ENCODE measurements at regions not wholly inside any gene's neighbourhood (a gene's known extent, or its start where the extent isn't known, plus 50 kb on each side); places are given as distances from the start of the nearest gene placed in this dataset.

GRCh38 chr4:13178621-13179020 lies 305.5 kb downstream of the RAB28 start:
- ChIA-PET POLR2A (no interaction called here), CTCF (no interaction called here)
- Mint-ChIP-seq H3K4me1 (no peaks in the 10 kb centered on the region), H3K36me3 (ENCODE audit: low read depth) (no peaks in the 10 kb centered on the region), H3K27ac (no peak overlapping the region), H3K27me3 (no peaks in the 10 kb centered on the region), H3K9me3 (ENCODE audit: low read depth) (no peaks in the 10 kb centered on the region), H3K4me3 (no peak overlapping the region)
- DNase-seq (no peak), ATAC-seq (no peak)
- intact Hi-C loops (cut with DNase I, micrococcal nuclease), result no loop called here

GRCh38 chr4:13176741-13177142 lies 307.4 kb downstream of the RAB28 start:
- no peak for DNase-seq
- no peaks in the 10 kb centered on the region for H3K27me3 Mint-ChIP-seq
- ChIA-PET POLR2A (no interaction called here), CTCF (no interaction called here)
- intact Hi-C loops (cut with DNase I, micrococcal nuclease), result no loop called here
- ATAC-seq, result no peak
- H3K4me1 Mint-ChIP-seq, result no peaks in the 10 kb centered on the region
- H3K36me3 Mint-ChIP-seq (ENCODE audit: low read depth), result no peaks in the 10 kb centered on the region
- no peak overlapping the region for H3K4me3 Mint-ChIP-seq
- no peak overlapping the region for H3K27ac Mint-ChIP-seq
- no peaks in the 10 kb centered on the region for H3K9me3 Mint-ChIP-seq (ENCODE audit: low read depth)

GRCh38 chr4:13174926-13175325 lies 309.2 kb downstream of the RAB28 start:
- intact Hi-C loops (cut with DNase I, micrococcal nuclease), result no loop called here
- H3K36me3 Mint-ChIP-seq (ENCODE audit: low read depth), result no peaks in the 10 kb centered on the region
- POLR2A ChIA-PET, result no interaction called here
- no peak for DNase-seq
- CTCF ChIA-PET, result interaction anchor here (1.5 kb wide), 1 partner anchor 14 kb away, joined by 3 read pairs; no protein-coding TSS in a partner anchor
- H3K27me3 Mint-ChIP-seq, result no peaks in the 10 kb centered on the region
- H3K9me3 Mint-ChIP-seq (ENCODE audit: low read depth), result no peaks in the 10 kb centered on the region
- no peak overlapping the region for H3K4me3 Mint-ChIP-seq
- no peaks in the 10 kb centered on the region for H3K4me1 Mint-ChIP-seq
- H3K27ac Mint-ChIP-seq, result no peak overlapping the region
- ATAC-seq, result no peak

- CTCF ChIA-PET, result no interaction called here
- no peak overlapping the region for H3K27ac Mint-ChIP-seq
These were observed 310.1 kb downstream of the RAB28 start for GRCh38 chr4:13174001-13174400.

GRCh38 chr4:13171292-13172057 lies 312.7 kb downstream of the RAB28 start:
- no peak for ATAC-seq
- no peaks in the 10 kb centered on the region for H3K4me1 Mint-ChIP-seq
- ChIA-PET CTCF (no interaction called here), POLR2A (no interaction called here)
- no peaks in the 10 kb centered on the region for H3K36me3 Mint-ChIP-seq (ENCODE audit: low read depth)
- H3K9me3 Mint-ChIP-seq (ENCODE audit: low read depth), result no peaks in the 10 kb centered on the region
- H3K4me3 Mint-ChIP-seq, result no peak overlapping the region
- no peak for DNase-seq
- intact Hi-C loops (cut with DNase I, micrococcal nuclease), result no loop called here
- no peaks in the 10 kb centered on the region for H3K27me3 Mint-ChIP-seq
- no peak overlapping the region for H3K27ac Mint-ChIP-seq

More at GRCh38 chr4:13174001-13174400, 310.1 kb downstream of the RAB28 start:
- no peaks in the 10 kb centered on the region for H3K36me3 Mint-ChIP-seq (ENCODE audit: low read depth)
- no peaks in the 10 kb centered on the region for H3K27me3 Mint-ChIP-seq
- POLR2A ChIA-PET, result no interaction called here
- no peaks in the 10 kb centered on the region for H3K4me1 Mint-ChIP-seq
- H3K4me3 Mint-ChIP-seq, result no peak overlapping the region
- intact Hi-C loops (cut with DNase I, micrococcal nuclease), result no loop called here
- no peak for ATAC-seq
- no peaks in the 10 kb centered on the region for H3K9me3 Mint-ChIP-seq (ENCODE audit: low read depth)
- DNase-seq, result no peak

- POLR2A ChIA-PET, result interaction anchor here (0.6 kb wide), 1 partner anchor 281 kb away, joined by 4 read pairs; no protein-coding TSS in a partner anchor
- CTCF ChIA-PET, result no interaction called here
- Mint-ChIP-seq H3K4me1 (no peaks in the 10 kb centered on the region), H3K36me3 (ENCODE audit: low read depth) (no peaks in the 10 kb centered on the region), H3K4me3 (no peak overlapping the region), H3K9me3 (ENCODE audit: low read depth) (no peaks in the 10 kb centered on the region), H3K27ac (no peak overlapping the region), H3K27me3 (no peaks in the 10 kb centered on the region)
- intact Hi-C loops (cut with DNase I, micrococcal nuclease), result no loop called here
- no peak for ATAC-seq
- no peak for DNase-seq
These were observed 314.2 kb downstream of the RAB28 start for GRCh38 chr4:13169731-13170525.

GRCh38 chr4:13168326-13168725 lies 315.8 kb downstream of the RAB28 start:
- Mint-ChIP-seq H3K36me3 (ENCODE audit: low read depth) (no peaks in the 10 kb centered on the region), H3K4me3 (no peak overlapping the region), H3K27ac (no peak overlapping the region), H3K9me3 (ENCODE audit: low read depth) (no peaks in the 10 kb centered on the region), H3K4me1 (no peaks in the 10 kb centered on the region), H3K27me3 (no peaks in the 10 kb centered on the region)
- ATAC-seq (no peak), DNase-seq (no peak)
- intact Hi-C loops (cut with DNase I, micrococcal nuclease), result no loop called here
- CTCF ChIA-PET, result no interaction called here
- POLR2A ChIA-PET, result no interaction called here

GRCh38 chr4:13166214-13166613 lies 317.9 kb downstream of the RAB28 start:
- H3K36me3 Mint-ChIP-seq (ENCODE audit: low read depth), result no peaks in the 10 kb centered on the region
- no peaks in the 10 kb centered on the region for H3K9me3 Mint-ChIP-seq (ENCODE audit: low read depth)
- H3K27ac Mint-ChIP-seq, result no peak overlapping the region
- H3K4me1 Mint-ChIP-seq, result no peaks in the 10 kb centered on the region
- no peak for ATAC-seq
- intact Hi-C loops (cut with DNase I, micrococcal nuclease), result no loop called here
- CTCF ChIA-PET, result no interaction called here
- no peaks in the 10 kb centered on the region for H3K27me3 Mint-ChIP-seq
- no peak overlapping the region for H3K4me3 Mint-ChIP-seq
- POLR2A ChIA-PET, result no interaction called here
- DNase-seq, result no peak

- no peak for ATAC-seq
- intact Hi-C loops (cut with DNase I, micrococcal nuclease), result no loop called here
- Mint-ChIP-seq H3K27me3 (no peaks in the 10 kb centered on the region), H3K4me1 (no peaks in the 10 kb centered on the region), H3K36me3 (ENCODE audit: low read depth) (no peaks in the 10 kb centered on the region), H3K4me3 (no peak overlapping the region), H3K27ac (no peak overlapping the region), H3K9me3 (ENCODE audit: low read depth) (no peaks in the 10 kb centered on the region)
- POLR2A ChIA-PET, result no interaction called here
- no peak for DNase-seq
- CTCF ChIA-PET, result no interaction called here
These were observed 319.3 kb downstream of the RAB28 start for GRCh38 chr4:13164783-13165331.

- Mint-ChIP-seq H3K27ac (no peak overlapping the region), H3K36me3 (ENCODE audit: low read depth) (no peaks in the 10 kb centered on the region)
- CTCF ChIA-PET, result no interaction called here
These were observed 321.3 kb downstream of the RAB28 start for GRCh38 chr4:13162886-13163285.

GRCh38 chr4:13160920-13161319 lies 323.2 kb downstream of the RAB28 start:
- Mint-ChIP-seq H3K4me3 (no peak overlapping the region), H3K36me3 (ENCODE audit: low read depth) (no peaks in the 10 kb centered on the region), H3K27ac (no peak overlapping the region), H3K27me3 (no peaks in the 10 kb centered on the region), H3K9me3 (ENCODE audit: low read depth) (no peaks in the 10 kb centered on the region), H3K4me1 (no peaks in the 10 kb centered on the region)
- CTCF ChIA-PET, result interaction anchor here (0.9 kb wide), 1 partner anchor 14 kb away, joined by 3 read pairs; no protein-coding TSS in a partner anchor
- DNase-seq (no peak), ATAC-seq (no peak)
- intact Hi-C loops (cut with DNase I, micrococcal nuclease), result no loop called here
- POLR2A ChIA-PET, result no interaction called here

More at GRCh38 chr4:13162886-13163285, 321.3 kb downstream of the RAB28 start:
- DNase-seq (no peak), ATAC-seq (no peak)
- H3K4me1 Mint-ChIP-seq, result no peaks in the 10 kb centered on the region
- H3K27me3 Mint-ChIP-seq, result no peaks in the 10 kb centered on the region
- POLR2A ChIA-PET, result no interaction called here
- no peaks in the 10 kb centered on the region for H3K9me3 Mint-ChIP-seq (ENCODE audit: low read depth)
- intact Hi-C loops (cut with DNase I, micrococcal nuclease), result no loop called here
- no peak overlapping the region for H3K4me3 Mint-ChIP-seq

- CTCF ChIA-PET, result no interaction called here
- Mint-ChIP-seq H3K27ac (no peak overlapping the region), H3K27me3 (no peaks in the 10 kb centered on the region), H3K4me1 (no peaks in the 10 kb centered on the region), H3K9me3 (ENCODE audit: low read depth) (no peaks in the 10 kb centered on the region), H3K4me3 (no peak overlapping the region), H3K36me3 (ENCODE audit: low read depth) (no peaks in the 10 kb centered on the region)
- DNase-seq, result no peak
- intact Hi-C loops (cut with DNase I, micrococcal nuclease), result no loop called here
- POLR2A ChIA-PET, result no interaction called here
- no peak for ATAC-seq
These were observed 325.0 kb downstream of the RAB28 start for GRCh38 chr4:13159041-13159620.

All from activated CD4-positive, alpha-beta T cell treated with anti-CD3 and anti-CD28 coated beads for 36 hours (primary cell).